OCI-LY3 (cell line): ENCODE measurements at regions not wholly inside any gene's neighbourhood (a gene's known extent, or its start where the extent isn't known, plus 50 kb on each side); places are given as distances from the start of the nearest gene placed in this dataset.
A peak's percentile ranks its signal among the peaks of the same experiment; 100 is the strongest.
"Not testable (repeated sequence)": the region's sequence is repeated elsewhere in the genome, so short reads cannot be mapped to it uniquely, and the experiment has no call there.

Experiments used
- H2AFZ ChIP-seq: fragments of 200-600, 300-600 bp; shearing (Covaris generic); 2 replicates; pipeline ENCODE4 v1.6.0; 2014; ENCODE audit warnings: antibody characterized with exemption, low read depth, low read length
- H3K27ac ChIP-seq: fragments of 200-600, 300-600 bp; sonication (generic); 2 replicates; pipeline ENCODE4 v1.5.1; 2014; ENCODE audit warnings: mild to moderate bottlenecking, low read length, moderate library complexity, mixed read lengths
- H3K27me3 ChIP-seq: fragments of 200-600, 300-600 bp; sonication (generic); 2 replicates; pipeline ENCODE4 v1.6.1; 2014; ENCODE audit warnings: low read depth, low read length, mixed read lengths
- H3K36me3 ChIP-seq: fragments of 200-600, 300-600 bp; sonication (generic); replicated peaks from 2 replicates; pipeline ENCODE3; 2014; ENCODE audit warnings: low read depth, low read length, mixed read lengths
- H3K4me1 ChIP-seq: fragments of 300-600, 200-600 bp; sonication (generic); 2 replicates; pipeline ENCODE4 v1.6.1; 2014; ENCODE audit warnings: low read length, mixed read lengths
- H3K4me2 ChIP-seq: fragments of 200-600, 300-600 bp; sonication (generic); 2 replicates; pipeline ENCODE4 v1.6.1; 2014; ENCODE audit warnings: low read length, mixed read lengths
- H3K4me3 ChIP-seq: fragments of 300-600, 200-600 bp; sonication (generic); 2 replicates; pipeline ENCODE4 v1.5.1; 2014; ENCODE audit warnings: antibody characterized with exemption, mild to moderate bottlenecking, low read length, moderate library complexity
- H3K79me2 ChIP-seq: fragments of 300-600, 200-600 bp; shearing (Covaris generic); 2 replicates; pipeline ENCODE4 v1.6.1; 2014; ENCODE audit warnings: mild to moderate bottlenecking, low read length, mixed read lengths
- H3K9ac ChIP-seq: fragments of 300-600, 200-600 bp; shearing (Covaris generic); 2 replicates; pipeline ENCODE4 v1.6.0; 2014; ENCODE audit warnings: mild to moderate bottlenecking, low read length, moderate library complexity
- H3K9me3 ChIP-seq: fragments of 200-600, 300-600 bp; shearing (Covaris generic); 2 replicates; pipeline ENCODE4 v1.6.1; 2014; ENCODE audit warnings: low read length, mixed read lengths; ENCODE audit not compliant: insufficient read depth
- H4K20me1 ChIP-seq: fragments of 200-600, 300-600 bp; sonication (generic); 2 replicates; pipeline ENCODE4 v1.6.1; 2016; ENCODE audit warnings: low read length, mixed read lengths; ENCODE audit not compliant: insufficient read depth
- CTCF ChIP-seq: fragments of 200-600, 300-600 bp; sonication (generic); IDR thresholded peaks from 2 replicates; pipeline ENCODE4 v1.5.1; 2014; ENCODE audit warnings: antibody characterized with exemption, low read length, low read depth
- EZH2phosphoT487 ChIP-seq: fragments of 200-600 bp; shearing (Covaris generic); IDR thresholded peaks from 2 replicates; pipeline ENCODE4 v1.6.1; 2018; ENCODE audit warnings: antibody characterized with exemption, mixed run types, low read depth

GRCh38 chr6:19902201-19902600 is 65.0 kb downstream of the ID4 start:
- no peaks in the 10 kb centered on the region for H4K20me1 ChIP-seq
- no peaks in the 10 kb centered on the region for H3K79me2 ChIP-seq
- no peaks in the 10 kb centered on the region for H3K9me3 ChIP-seq
- no peak for TF ChIP-seq EZH2phosphoT487
- TF ChIP-seq CTCF, result no peak
- peaks cover 3% of the 10 kb centered on the region; the same call in 1 of the 2 replicates for H3K4me1 ChIP-seq
- H2AFZ ChIP-seq, result no peak overlapping the region
- H3K4me2 ChIP-seq, result no peak overlapping the region
- H3K36me3 ChIP-seq, result no peaks in the 10 kb centered on the region
- H3K4me3 ChIP-seq, result no peak overlapping the region
- H3K27me3 ChIP-seq, result no peaks in the 10 kb centered on the region
- H3K9ac ChIP-seq, result no peak overlapping the region
- no peak overlapping the region for H3K27ac ChIP-seq

GRCh38 chr6:19904408-19904807 is 67.2 kb downstream of the ID4 start:
- not testable (repeated sequence) for H3K79me2 ChIP-seq, H4K20me1 ChIP-seq, H3K9ac ChIP-seq, H3K4me2 ChIP-seq, H2AFZ ChIP-seq, H3K4me3 ChIP-seq, H3K36me3 ChIP-seq, H3K4me1 ChIP-seq, H3K27ac ChIP-seq, H3K27me3 ChIP-seq, H3K9me3 ChIP-seq
- peak; percentile 16; the same call in 1 of the 2 replicates for TF ChIP-seq CTCF

- H3K4me2 ChIP-seq, result no peak overlapping the region
- TF ChIP-seq EZH2phosphoT487, result no peak
- TF ChIP-seq CTCF, result no peak
Measured at GRCh38 chr6:19905584-19905983, 68.4 kb downstream of the ID4 start.

GRCh38 chr6:19906171-19906570 is 69.0 kb downstream of the ID4 start:
- H3K27ac ChIP-seq, result no peak overlapping the region
- H3K4me3 ChIP-seq, result no peak overlapping the region
- TF ChIP-seq EZH2phosphoT487 (no peak), CTCF (no peak)
- H3K9me3 ChIP-seq, result no peaks in the 10 kb centered on the region
- no peaks in the 10 kb centered on the region for H3K27me3 ChIP-seq
- H2AFZ ChIP-seq, result no peak overlapping the region
- peaks cover 3% of the 10 kb centered on the region; the same call in 1 of the 2 replicates for H3K4me1 ChIP-seq
- no peaks in the 10 kb centered on the region for H4K20me1 ChIP-seq
- no peak overlapping the region for H3K4me2 ChIP-seq
- no peaks in the 10 kb centered on the region for H3K79me2 ChIP-seq
- no peak overlapping the region for H3K9ac ChIP-seq
- H3K36me3 ChIP-seq, result no peaks in the 10 kb centered on the region

More at GRCh38 chr6:19905584-19905983, 68.4 kb downstream of the ID4 start:
- Histone ChIP-seq H3K4me3 (no peak overlapping the region), H3K27me3 (no peaks in the 10 kb centered on the region), H3K36me3 (no peaks in the 10 kb centered on the region), H3K27ac (no peak overlapping the region), H3K9me3 (no peaks in the 10 kb centered on the region), H2AFZ (no peak overlapping the region), H3K79me2 (no peaks in the 10 kb centered on the region), H4K20me1 (no peaks in the 10 kb centered on the region), H3K4me1 (peaks cover 3% of the 10 kb centered on the region; the same call in 1 of the 2 replicates), H3K9ac (no peak overlapping the region)
